HG03095 (cell line): ENCODE measurements at regions not wholly inside any gene's neighbourhood (a gene's known extent, or its start where the extent isn't known, plus 50 kb on each side); places are given as distances from the start of the nearest gene placed in this dataset.

Experiments used
- ATAC-seq: cut with Tn5 transposase; IDR thresholded peaks from one replicate; pipeline ENCODE4 v1.9.1; 2021; ENCODE audit warnings: moderate library complexity; ENCODE audit not compliant: unreplicated experiment

- no peak for ATAC-seq
Measured at GRCh38 chr7:118013252-118014010, 140.2 kb upstream of the CTTNBP2 start.

GRCh38 chr7:118022546-118022945 lies 149.3 kb upstream of the CTTNBP2 start:
- ATAC-seq, result no peak

- ATAC-seq, result no peak
Measured at GRCh38 chr7:118026791-118027190, 153.6 kb upstream of the CTTNBP2 start.

GRCh38 chr7:118028226-118028625 lies 155.0 kb upstream of the CTTNBP2 start:
- ATAC-seq, result no peak

GRCh38 chr7:118029826-118030422 lies 154.0 kb upstream of the LSM8 start:
- ATAC-seq, result no peak

- no peak for ATAC-seq
Measured at GRCh38 chr7:118033273-118033672, 150.7 kb upstream of the LSM8 start.

- ATAC-seq, result no peak
Measured at GRCh38 chr7:118039963-118040489, 143.9 kb upstream of the LSM8 start.

- ATAC-seq, result peak; percentile 67
Measured at GRCh38 chr7:118040562-118040961, 143.4 kb upstream of the LSM8 start.

GRCh38 chr7:118041251-118041878 lies 142.6 kb upstream of the LSM8 start:
- ATAC-seq, result no peak

- ATAC-seq, result no peak
Measured at GRCh38 chr7:118045629-118046028, 138.3 kb upstream of the LSM8 start.

GRCh38 chr7:118046086-118046485 lies 137.9 kb upstream of the LSM8 start:
- ATAC-seq, result no peak

GRCh38 chr7:118046801-118047200 lies 137.2 kb upstream of the LSM8 start:
- no peak for ATAC-seq

GRCh38 chr7:118052336-118052735 lies 131.6 kb upstream of the LSM8 start:
- no peak for ATAC-seq

- ATAC-seq, result no peak
Measured at GRCh38 chr7:118053353-118053752, 130.6 kb upstream of the LSM8 start.

GRCh38 chr7:118054529-118054928 lies 129.4 kb upstream of the LSM8 start:
- ATAC-seq, result no peak

GRCh38 chr7:118055647-118056046 lies 128.3 kb upstream of the LSM8 start:
- ATAC-seq, result no peak

GRCh38 chr7:118057404-118057803 lies 126.6 kb upstream of the LSM8 start:
- no peak for ATAC-seq

- ATAC-seq, result no peak
Measured at GRCh38 chr7:118059209-118059608, 124.8 kb upstream of the LSM8 start.

GRCh38 chr7:118060692-118061091 lies 123.3 kb upstream of the LSM8 start:
- no peak for ATAC-seq

GRCh38 chr7:118061386-118061785 lies 122.6 kb upstream of the LSM8 start:
- ATAC-seq, result no peak

GRCh38 chr7:118072893-118073674 lies 110.9 kb upstream of the LSM8 start:
- ATAC-seq, result no peak
